Neural cell (in vitro differentiated cells): ENCODE measurements at regions not wholly inside any gene's neighbourhood (a gene's known extent, or its start where the extent isn't known, plus 50 kb on each side); places are given as distances from the start of the nearest gene placed in this dataset.

ENCODE experiments used
- H2AFZ ChIP-seq: fragments of 200-600, 300-800 bp; sonication (generic), shearing (Covaris generic); 2 replicates; pipeline ENCODE4 v1.6.0; 2014; ENCODE audit warnings: low read depth, mild to moderate bottlenecking, antibody characterized with exemption, low read length, moderate library complexity
- H3F3A ChIP-seq: fragments of 200-600 bp; shearing (Covaris generic); 2 replicates; pipeline ENCODE4 v1.6.1; 2016; ENCODE audit warnings: mild to moderate bottlenecking, moderate library complexity, mixed read lengths, antibody characterized with exemption, low read length; ENCODE audit not compliant: insufficient read depth, poor library complexity, severe bottlenecking
- H3K27ac ChIP-seq: fragments of 200-600, 300-800 bp; sonication (generic), shearing (Covaris generic); 2 replicates; pipeline ENCODE4 v1.5.1; 2014; ENCODE audit warnings: mild to moderate bottlenecking, low read length, moderate library complexity
- H3K27me3 ChIP-seq: fragments of 300-800, 200-600 bp; sonication (generic), shearing (Covaris generic); 2 replicates; pipeline ENCODE4 v1.6.0; 2014; ENCODE audit warnings: mild to moderate bottlenecking, low read depth, low read length, moderate library complexity; ENCODE audit not compliant: insufficient read depth
- H3K36me3 ChIP-seq: fragments of 300-800, 200-600 bp; sonication (generic), shearing (Covaris generic); 2 replicates; pipeline ENCODE4 v1.5.1; 2014; ENCODE audit warnings: mild to moderate bottlenecking, antibody characterized with exemption, low read length, moderate library complexity; ENCODE audit not compliant: insufficient read depth
- H3K4me2 ChIP-seq: fragments of 300-800, 200-600 bp; sonication (generic), shearing (Covaris generic); 2 replicates; pipeline ENCODE4 v1.6.0; 2014; ENCODE audit warnings: mild to moderate bottlenecking, low read length
- H3K4me3 ChIP-seq: fragments of 300-800, 200-600 bp; sonication (generic), shearing (Covaris generic); 2 replicates; pipeline ENCODE4 v1.5.1; 2014; ENCODE audit warnings: mild to moderate bottlenecking, low read length, moderate library complexity
- H3K79me2 ChIP-seq: fragments of 200-600 bp; shearing (Covaris generic); replicated peaks from 2 replicates; pipeline ENCODE4 v1.6.0; 2014; ENCODE audit warnings: mild to moderate bottlenecking, low read length, moderate library complexity; ENCODE audit not compliant: insufficient read depth
- H3K9ac ChIP-seq: fragments of 300-800, 200-600 bp; sonication (generic), shearing (Covaris generic); 2 replicates; pipeline ENCODE4 v1.6.1; 2016; ENCODE audit warnings: mild to moderate bottlenecking, low read length, mixed read lengths
- H3K9me2 ChIP-seq: fragments of 200-600 bp; shearing (Covaris generic); 2 replicates; pipeline ENCODE4 v1.6.1; 2016; ENCODE audit warnings: mild to moderate bottlenecking, low read length, mixed read lengths; ENCODE audit not compliant: insufficient read depth
- H3K9me3 ChIP-seq: fragments of 200-600, 300-800 bp; sonication (generic), shearing (Covaris generic); 2 replicates; pipeline ENCODE4 v1.6.1; 2016; ENCODE audit warnings: mild to moderate bottlenecking, mixed run types, low read length, moderate library complexity, mixed read lengths
- H4K20me1 ChIP-seq: fragments of 200-600 bp; shearing (Covaris generic); 2 replicates; pipeline ENCODE4 v1.6.1; 2016; ENCODE audit warnings: mild to moderate bottlenecking, mixed run types; ENCODE audit not compliant: insufficient read depth
- EP300 ChIP-seq: fragments of 450-650 bp; conservative IDR thresholded peaks from 2 replicates; pipeline ENCODE4 v1.6.1; 2014; ENCODE audit warnings: antibody characterized with exemption, mild to moderate bottlenecking, moderate library complexity; ENCODE audit not compliant: poor library complexity, severe bottlenecking
- EZH2 ChIP-seq: fragments of 200-600, 300-800 bp; shearing (Covaris generic), sonication (generic); IDR thresholded peaks from 2 replicates; pipeline ENCODE4 v1.6.1; 2014; ENCODE audit warnings: antibody characterized with exemption, low read length, borderline replicate concordance, mild to moderate bottlenecking; ENCODE audit not compliant: insufficient read depth, poor library complexity, severe bottlenecking
- MXI1 ChIP-seq: fragments of 450-650 bp; conservative IDR thresholded peaks from 2 replicates; pipeline ENCODE4 v1.6.1; 2014; ENCODE audit warnings: antibody characterized with exemption, mild to moderate bottlenecking; ENCODE audit not compliant: poor library complexity, severe bottlenecking
- POLR2AphosphoS5 ChIP-seq: IDR thresholded peaks from 2 replicates; pipeline ENCODE4 v1.6.1; 2012
- RAD21 ChIP-seq: fragments of 450-650 bp; conservative IDR thresholded peaks from 2 replicates; pipeline ENCODE4 v1.6.1; 2014; ENCODE audit warnings: antibody characterized with exemption, mild to moderate bottlenecking, moderate library complexity
- SMC3 ChIP-seq: fragments of 450-650 bp; conservative IDR thresholded peaks from 2 replicates; pipeline ENCODE4 v1.6.1; 2014; ENCODE audit warnings: antibody characterized with exemption, mild to moderate bottlenecking, moderate library complexity; ENCODE audit not compliant: poor library complexity
- TAF1 ChIP-seq: IDR thresholded peaks from 2 replicates; pipeline ENCODE4 v1.6.1; 2012; ENCODE audit warnings: low read depth
- TF ChIP-seq, protein P1 (sequence below): fragments of 450-650 bp; IDR thresholded peaks from 2 replicates; pipeline ENCODE4 v1.5.1; 2014; ENCODE audit warnings: antibody characterized with exemption, mild to moderate bottlenecking, moderate library complexity; ENCODE audit not compliant: poor library complexity, severe bottlenecking
- TF ChIP-seq, protein P2 (sequence below): IDR thresholded peaks from 2 replicates; pipeline ENCODE4 v1.6.1; 2012; ENCODE audit warnings: borderline replicate concordance

- Histone ChIP-seq H3K9me3 (no peaks in the 10 kb centered on the region), H3K4me2 (no peak overlapping the region), H3K27ac (no peak overlapping the region), H4K20me1 (no peaks in the 10 kb centered on the region), H3K27me3 (no peaks in the 10 kb centered on the region), H3F3A (no peaks in the 10 kb centered on the region), H3K9ac (no peak overlapping the region), H3K36me3 (no peaks in the 10 kb centered on the region), H3K4me3 (no peak overlapping the region), H2AFZ (no peak overlapping the region), H3K79me2 (no peaks in the 10 kb centered on the region), H3K9me2 (no peaks in the 10 kb centered on the region)
- no peak for TF ChIP-seq MXI1
These were observed 135.2 kb downstream of the RERGL start for GRCh38 chr12:17954788-17955187.

DNA sequence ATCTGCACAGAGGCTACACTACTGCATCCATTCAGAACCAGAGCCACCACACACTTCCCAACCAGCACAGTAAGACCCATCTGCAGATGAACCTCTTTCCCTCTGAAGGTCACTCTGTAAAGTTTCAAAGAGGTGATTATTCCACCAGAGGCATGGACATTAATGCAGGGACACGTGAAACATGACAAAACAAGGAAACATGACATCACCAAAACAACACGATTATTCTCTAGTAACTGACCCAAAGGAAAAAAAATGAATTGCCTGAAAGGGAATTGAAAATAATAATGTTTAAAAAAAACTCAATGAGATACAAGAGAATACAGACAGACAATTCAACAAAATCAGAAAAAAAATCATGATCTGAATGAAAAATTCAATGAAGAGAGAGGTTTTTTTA is 139.1 kb downstream of the RERGL start:
- no peaks in the 10 kb centered on the region for H3F3A ChIP-seq
- no peak overlapping the region for H3K9ac ChIP-seq
- no peaks in the 10 kb centered on the region for H3K36me3 ChIP-seq
- H3K9me3 ChIP-seq, result no peaks in the 10 kb centered on the region
- no peak overlapping the region for H3K4me3 ChIP-seq
- no peak overlapping the region for H2AFZ ChIP-seq
- no peaks in the 10 kb centered on the region for H3K79me2 ChIP-seq
- no peak overlapping the region for H3K27ac ChIP-seq
- no peaks in the 10 kb centered on the region for H3K9me2 ChIP-seq
- H3K27me3 ChIP-seq, result no peaks in the 10 kb centered on the region
- TF ChIP-seq, protein P1, sequence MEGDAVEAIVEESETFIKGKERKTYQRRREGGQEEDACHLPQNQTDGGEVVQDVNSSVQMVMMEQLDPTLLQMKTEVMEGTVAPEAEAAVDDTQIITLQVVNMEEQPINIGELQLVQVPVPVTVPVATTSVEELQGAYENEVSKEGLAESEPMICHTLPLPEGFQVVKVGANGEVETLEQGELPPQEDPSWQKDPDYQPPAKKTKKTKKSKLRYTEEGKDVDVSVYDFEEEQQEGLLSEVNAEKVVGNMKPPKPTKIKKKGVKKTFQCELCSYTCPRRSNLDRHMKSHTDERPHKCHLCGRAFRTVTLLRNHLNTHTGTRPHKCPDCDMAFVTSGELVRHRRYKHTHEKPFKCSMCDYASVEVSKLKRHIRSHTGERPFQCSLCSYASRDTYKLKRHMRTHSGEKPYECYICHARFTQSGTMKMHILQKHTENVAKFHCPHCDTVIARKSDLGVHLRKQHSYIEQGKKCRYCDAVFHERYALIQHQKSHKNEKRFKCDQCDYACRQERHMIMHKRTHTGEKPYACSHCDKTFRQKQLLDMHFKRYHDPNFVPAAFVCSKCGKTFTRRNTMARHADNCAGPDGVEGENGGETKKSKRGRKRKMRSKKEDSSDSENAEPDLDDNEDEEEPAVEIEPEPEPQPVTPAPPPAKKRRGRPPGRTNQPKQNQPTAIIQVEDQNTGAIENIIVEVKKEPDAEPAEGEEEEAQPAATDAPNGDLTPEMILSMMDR, result no peak
- TF ChIP-seq POLR2AphosphoS5 (no peak), EZH2 (no peak), SMC3 (no peak), EP300 (no peak), RAD21 (no peak), TAF1 (no peak), MXI1 (no peak)
- TF ChIP-seq, protein P2, sequence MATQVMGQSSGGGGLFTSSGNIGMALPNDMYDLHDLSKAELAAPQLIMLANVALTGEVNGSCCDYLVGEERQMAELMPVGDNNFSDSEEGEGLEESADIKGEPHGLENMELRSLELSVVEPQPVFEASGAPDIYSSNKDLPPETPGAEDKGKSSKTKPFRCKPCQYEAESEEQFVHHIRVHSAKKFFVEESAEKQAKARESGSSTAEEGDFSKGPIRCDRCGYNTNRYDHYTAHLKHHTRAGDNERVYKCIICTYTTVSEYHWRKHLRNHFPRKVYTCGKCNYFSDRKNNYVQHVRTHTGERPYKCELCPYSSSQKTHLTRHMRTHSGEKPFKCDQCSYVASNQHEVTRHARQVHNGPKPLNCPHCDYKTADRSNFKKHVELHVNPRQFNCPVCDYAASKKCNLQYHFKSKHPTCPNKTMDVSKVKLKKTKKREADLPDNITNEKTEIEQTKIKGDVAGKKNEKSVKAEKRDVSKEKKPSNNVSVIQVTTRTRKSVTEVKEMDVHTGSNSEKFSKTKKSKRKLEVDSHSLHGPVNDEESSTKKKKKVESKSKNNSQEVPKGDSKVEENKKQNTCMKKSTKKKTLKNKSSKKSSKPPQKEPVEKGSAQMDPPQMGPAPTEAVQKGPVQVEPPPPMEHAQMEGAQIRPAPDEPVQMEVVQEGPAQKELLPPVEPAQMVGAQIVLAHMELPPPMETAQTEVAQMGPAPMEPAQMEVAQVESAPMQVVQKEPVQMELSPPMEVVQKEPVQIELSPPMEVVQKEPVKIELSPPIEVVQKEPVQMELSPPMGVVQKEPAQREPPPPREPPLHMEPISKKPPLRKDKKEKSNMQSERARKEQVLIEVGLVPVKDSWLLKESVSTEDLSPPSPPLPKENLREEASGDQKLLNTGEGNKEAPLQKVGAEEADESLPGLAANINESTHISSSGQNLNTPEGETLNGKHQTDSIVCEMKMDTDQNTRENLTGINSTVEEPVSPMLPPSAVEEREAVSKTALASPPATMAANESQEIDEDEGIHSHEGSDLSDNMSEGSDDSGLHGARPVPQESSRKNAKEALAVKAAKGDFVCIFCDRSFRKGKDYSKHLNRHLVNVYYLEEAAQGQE, result no peak
- no peak overlapping the region for H3K4me2 ChIP-seq
- no peaks in the 10 kb centered on the region for H4K20me1 ChIP-seq

DNA sequence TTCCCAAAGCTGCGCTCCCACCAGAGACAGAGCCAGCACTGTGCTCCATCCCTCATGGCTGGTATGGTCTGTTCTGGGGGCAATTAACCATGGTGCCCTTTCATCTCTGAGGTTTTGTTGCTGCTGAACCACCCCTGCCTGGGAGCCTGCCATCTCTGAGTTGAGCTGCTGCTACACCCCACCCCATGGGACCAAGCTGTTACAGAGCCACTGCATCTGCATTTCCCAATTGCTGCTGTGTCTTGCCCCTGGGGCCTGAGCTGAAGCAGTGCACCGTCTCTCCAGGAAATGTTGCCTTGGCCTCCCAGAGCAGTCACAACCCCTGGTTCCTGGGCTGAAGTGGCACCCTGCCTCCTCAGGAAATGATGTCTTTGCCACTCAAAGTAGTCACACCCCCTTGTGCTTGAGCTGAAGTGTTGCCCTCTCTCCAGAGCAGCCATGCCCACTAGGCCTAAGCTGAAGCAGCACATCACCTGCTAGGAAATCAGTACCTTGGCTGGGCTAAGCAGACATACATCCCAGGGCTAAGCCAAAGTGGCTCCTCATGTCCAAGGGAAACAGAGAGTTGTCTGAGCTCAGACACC is 140.3 kb downstream of the RERGL start:
- Histone ChIP-seq H3K9me3 (no peaks in the 10 kb centered on the region), H3K4me2 (no peak overlapping the region), H3K79me2 (no peaks in the 10 kb centered on the region), H3K27ac (no peak overlapping the region), H3K27me3 (no peaks in the 10 kb centered on the region), H2AFZ (no peak overlapping the region), H3K36me3 (no peaks in the 10 kb centered on the region), H4K20me1 (no peaks in the 10 kb centered on the region), H3K9ac (no peak overlapping the region), H3K4me3 (no peak overlapping the region), H3F3A (no peaks in the 10 kb centered on the region), H3K9me2 (no peaks in the 10 kb centered on the region)
- TF ChIP-seq, protein P2, result no peak
- TF ChIP-seq MXI1 (no peak), EZH2 (no peak), EP300 (no peak), SMC3 (no peak), TAF1 (no peak), RAD21 (no peak), POLR2AphosphoS5 (no peak)
- TF ChIP-seq, protein P1, result no peak
